Ovary (tissue), 7 donors: ENCODE measurements at regions not wholly inside any gene's neighbourhood (a gene's known extent, or its start where the extent isn't known, plus 50 kb on each side); places are given as distances from the start of the nearest gene placed in this dataset.

Experiments
- DNase-seq, 5 donors: peaks; one replicate each; pipeline ENCODE4 v3.0.0-alpha.2; 2019 to 2020
- H3K27ac ChIP-seq, 2 donors: fragments of 200-600 bp; one replicate each; pipeline versions ENCODE4 v1.5.1 to v1.8.0; 2019 to 2022
- H3K27me3 ChIP-seq: fragments of 200-600 bp; one replicate; pipeline ENCODE4 v1.8.0; 2022
- H3K36me3 ChIP-seq: fragments of 200-600 bp; sonication (generic); one replicate; pipeline ENCODE4 v1.5.1; 2019
- H3K4me1 ChIP-seq: one replicate; pipeline ENCODE4 v1.8.1; 2013; ENCODE audit warnings: mild to moderate bottlenecking, moderate library complexity; ENCODE audit not compliant: insufficient read depth
- H3K4me3 ChIP-seq: fragments of 200-600 bp; sonication (generic); one replicate; pipeline ENCODE4 v1.5.1; 2017
- H3K9me3 ChIP-seq, 2 donors: fragments of 200-600 bp in 1 of 2; sonication (generic) in 1 of 2; one replicate each; pipeline versions ENCODE4 v1.5.1 to v1.8.1; 2013 to 2019; ENCODE audit warnings: mild to moderate bottlenecking in 1 of 2, moderate library complexity in 1 of 2
- EP300 ChIP-seq: sonication (generic); formaldehyde crosslinking; IDR thresholded peaks from one replicate; pipeline ENCODE4 v1.6.1; 2017; ENCODE audit warnings: antibody characterized with exemption
- POLR2A ChIP-seq: fragments of 450-650 bp; IDR thresholded peaks from one replicate; pipeline ENCODE4 v1.6.1; 2017; ENCODE audit warnings: antibody characterized with exemption, mild to moderate bottlenecking, moderate library complexity
- whole genome bisulfite sequencing, 3 donors: extraction: QIAGEN DNeasy Blood & Tissue Kit in 1 of 3; methylation state at CpG; one replicate each; pipeline versions ENCODE4 v1.1.5 to v1.1.7; 2013 to 2017; 5-methylcytosine and 5-hydroxymethylcytosine counted together
- intact Hi-C, 4 donors: fragments of 100-400 bp; cut with DNase I; formaldehyde crosslinking; loops; one replicate each; pipeline versions ENCODE4 v1.11.0 to v1.15.1; 2022 to 2023
- TF ChIP-seq, protein P1 (sequence below), 3 donors: fragments of 450-650 bp in 2 of 3; fragments of 200-600 bp in 1 of 3; IDR thresholded peaks; one replicate each; pipeline versions ENCODE4 v1.5.1 to v1.8.0; 2016 to 2022; ENCODE audit warnings: antibody characterized with exemption in 3 of 3, mild to moderate bottlenecking in 1 of 3
- donor health status: DM: no; HTN: no; CAD: no; lungs with moderate emphysema.
- donor health status: DM: no; HTN: no; CAD: no.
- donor health status: Bipolar disorder and iron deficiency.
- donor health status: DM: no; HTN: no; CAD: no.
- donor health status: DM: yes; HTN: yes; CAD: no.

DNA sequence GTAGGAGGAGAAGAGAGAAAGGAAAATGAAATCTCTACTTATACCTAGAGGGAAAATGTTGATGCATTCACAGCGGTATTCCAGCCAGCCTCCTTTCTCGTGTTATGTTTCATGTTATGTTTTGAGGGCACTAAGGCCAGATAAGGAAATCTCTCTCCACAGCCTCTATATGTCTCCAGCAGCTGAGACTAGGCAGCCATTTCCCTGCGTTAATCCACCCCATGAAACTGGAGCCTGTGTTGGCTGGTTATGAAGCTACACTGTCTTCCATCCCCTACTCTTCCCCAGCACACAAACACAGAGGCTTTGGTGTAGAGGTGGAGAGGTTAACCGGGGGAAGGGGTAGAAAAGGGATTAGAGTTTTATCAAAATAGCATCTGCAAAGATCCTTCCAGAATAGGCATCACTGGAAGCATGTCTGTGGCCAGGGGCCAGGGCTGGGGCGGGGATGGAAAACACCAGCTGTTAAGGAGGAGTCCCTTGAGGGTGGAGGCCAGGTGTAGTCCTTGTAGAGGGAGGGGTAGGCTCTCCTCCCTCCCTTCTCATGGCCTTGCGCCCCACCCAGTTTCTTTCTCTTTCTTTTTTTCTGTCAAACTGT is 100.9 kb upstream of the TNP1 start:
- H3K4me3 ChIP-seq: no peak overlapping the region
- no peak for DNase-seq
- peaks cover 2% of the 10 kb centered on the region for H3K4me1 ChIP-seq
- 76 to 83% (median 80%) methylated on average over 6 of the region's 6 CpGs for WGBS, 3 donors
- intact Hi-C loops: no loop called here
- H3K27me3 ChIP-seq: no peaks in the 10 kb centered on the region
- no peaks in the 10 kb centered on the region for H3K9me3 ChIP-seq
- no peaks in the 10 kb centered on the region for H3K36me3 ChIP-seq
- no peak overlapping the region for H3K27ac ChIP-seq
- TF ChIP-seq POLR2A (no peak), EP300 (no peak)
- TF ChIP-seq, protein P1, sequence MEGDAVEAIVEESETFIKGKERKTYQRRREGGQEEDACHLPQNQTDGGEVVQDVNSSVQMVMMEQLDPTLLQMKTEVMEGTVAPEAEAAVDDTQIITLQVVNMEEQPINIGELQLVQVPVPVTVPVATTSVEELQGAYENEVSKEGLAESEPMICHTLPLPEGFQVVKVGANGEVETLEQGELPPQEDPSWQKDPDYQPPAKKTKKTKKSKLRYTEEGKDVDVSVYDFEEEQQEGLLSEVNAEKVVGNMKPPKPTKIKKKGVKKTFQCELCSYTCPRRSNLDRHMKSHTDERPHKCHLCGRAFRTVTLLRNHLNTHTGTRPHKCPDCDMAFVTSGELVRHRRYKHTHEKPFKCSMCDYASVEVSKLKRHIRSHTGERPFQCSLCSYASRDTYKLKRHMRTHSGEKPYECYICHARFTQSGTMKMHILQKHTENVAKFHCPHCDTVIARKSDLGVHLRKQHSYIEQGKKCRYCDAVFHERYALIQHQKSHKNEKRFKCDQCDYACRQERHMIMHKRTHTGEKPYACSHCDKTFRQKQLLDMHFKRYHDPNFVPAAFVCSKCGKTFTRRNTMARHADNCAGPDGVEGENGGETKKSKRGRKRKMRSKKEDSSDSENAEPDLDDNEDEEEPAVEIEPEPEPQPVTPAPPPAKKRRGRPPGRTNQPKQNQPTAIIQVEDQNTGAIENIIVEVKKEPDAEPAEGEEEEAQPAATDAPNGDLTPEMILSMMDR (IDR thresholded peaks at IDR 0.05): no peak

- H3K4me1 ChIP-seq: peaks cover 2% of the 10 kb centered on the region
- H3K27ac ChIP-seq: no peak overlapping the region
- intact Hi-C loops: no loop called here
- no peak for TF ChIP-seq POLR2A
- TF ChIP-seq, protein P1 (IDR thresholded peaks at IDR 0.05): no peak
- TF ChIP-seq EP300: no peak
- H3K27me3 ChIP-seq: no peaks in the 10 kb centered on the region
- no peak overlapping the region for H3K4me3 ChIP-seq
- DNase-seq: no peak
- no peaks in the 10 kb centered on the region for H3K9me3 ChIP-seq
- WGBS, 3 donors: 3 to 26% (median 11%) methylated on average over 3 of the region's 3 CpGs
- H3K36me3 ChIP-seq: no peaks in the 10 kb centered on the region
Measured at GRCh38 chr2:216959433-216959832, 99.6 kb upstream of the TNP1 start.

DNA sequence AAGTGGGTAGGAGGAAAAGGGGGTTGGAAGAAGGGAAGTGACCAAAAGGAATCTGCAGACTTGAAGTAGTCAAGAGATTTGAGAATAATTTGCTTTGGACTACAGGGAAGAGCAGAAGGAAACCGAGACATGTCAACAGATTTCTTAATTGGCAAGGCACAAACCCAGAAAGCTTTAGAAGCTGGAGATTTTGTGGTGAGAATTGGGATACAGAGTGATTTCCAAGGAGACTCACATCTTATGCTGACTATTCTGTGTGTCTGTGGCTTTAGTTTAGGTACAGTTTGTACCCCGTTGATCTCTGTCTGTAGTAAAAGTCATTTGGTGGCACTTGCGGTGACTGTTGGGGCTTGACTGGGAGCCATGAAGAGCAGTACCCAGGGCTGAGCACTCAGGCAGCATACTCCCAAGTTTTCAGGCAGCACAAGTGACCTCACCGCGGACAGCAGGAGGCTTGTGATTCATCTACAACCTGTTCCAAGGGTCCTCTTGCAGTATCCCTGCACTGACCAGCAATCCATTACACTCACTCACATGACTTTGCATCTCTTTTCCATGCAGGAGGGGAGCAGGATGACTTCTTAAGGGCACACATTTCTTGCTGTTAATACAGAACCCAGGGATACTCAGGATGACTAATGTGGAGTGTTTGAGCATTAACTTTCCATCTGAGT is 97.1 kb upstream of the TNP1 start:
- no peaks in the 10 kb centered on the region for H3K9me3 ChIP-seq
- H3K4me3 ChIP-seq: no peak overlapping the region
- TF ChIP-seq, protein P1 (IDR thresholded peaks at IDR 0.05): no peak
- TF ChIP-seq POLR2A (no peak), EP300 (no peak)
- H3K27ac ChIP-seq: no peak overlapping the region
- H3K27me3 ChIP-seq: no peaks in the 10 kb centered on the region
- no peaks in the 10 kb centered on the region for H3K36me3 ChIP-seq
- peaks cover 2% of the 10 kb centered on the region for H3K4me1 ChIP-seq
- no peak for DNase-seq
- WGBS, 3 donors: 96 to 99% (median 96%) methylated on average over 5 of the region's 5 CpGs
- intact Hi-C loops: no loop called here

DNA sequence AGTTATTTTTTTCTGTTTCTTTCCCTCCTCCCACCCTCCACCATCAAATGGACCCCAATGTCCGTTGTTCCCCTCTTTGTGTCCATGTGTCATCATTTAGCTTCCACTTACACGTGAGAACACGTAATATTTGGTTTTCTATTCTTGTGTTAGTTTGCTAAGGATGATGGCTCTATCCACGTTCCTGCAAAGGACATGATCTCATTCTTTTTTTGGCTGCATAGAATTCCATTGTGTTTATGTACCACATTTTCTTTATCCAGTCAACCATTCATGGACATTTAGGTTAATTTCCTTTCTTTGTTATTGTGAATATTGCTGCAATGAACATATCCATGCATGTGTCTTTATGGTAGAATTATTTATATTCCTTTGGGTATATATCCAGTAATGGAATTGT is 91.3 kb upstream of the TNP1 start:
- H3K36me3 ChIP-seq: no peaks in the 10 kb centered on the region
- H3K27me3 ChIP-seq: no peaks in the 10 kb centered on the region
- TF ChIP-seq POLR2A (no peak), EP300 (no peak)
- TF ChIP-seq, protein P1 (IDR thresholded peaks at IDR 0.05): no peak
- H3K27ac ChIP-seq: no peak overlapping the region
- peaks cover 7% of the 10 kb centered on the region for H3K4me1 ChIP-seq
- H3K4me3 ChIP-seq: no peak overlapping the region
- DNase-seq: no peak
- H3K9me3 ChIP-seq: no peaks in the 10 kb centered on the region
- WGBS, 3 donors: 82 to 94% (median 82%) methylated on average over 4 of the region's 4 CpGs
- intact Hi-C loops: no loop called here
